PC-3 (cell line): ENCODE measurements at regions not wholly inside any gene's neighbourhood (a gene's known extent, or its start where the extent isn't known, plus 50 kb on each side); places are given as distances from the start of the nearest gene placed in this dataset.
A peak's percentile ranks its signal among the peaks of the same experiment; 100 is the strongest.

ENCODE experiments used
- ATAC-seq: fragments of 200-7000 bp; cut with Tn5 transposase; 2 replicates; pipeline ENCODE4 v1.9.1; 2020; ENCODE audit warnings: mild to moderate bottlenecking, moderate library complexity
- BruUV-seq: library from RNA; stranded (reverse); fragments of 400-500 nt; replicated peaks from 2 replicates; lab custom pipeline; 2021; lab: Mats Ljungman, UMichigan
- CTCF ChIA-PET: fragments of 300-600 bp; sonication (Branson Sonifier 250); formaldehyde crosslinking; loops from one replicate; lab custom pipeline; 2022; ENCODE audit warnings: antibody characterized with exemption; lab: Charles Lee
- POLR2A ChIA-PET: fragments of 300-600 bp; sonication (Branson Sonifier 250); formaldehyde crosslinking; loops from one replicate; lab custom pipeline; 2022; ENCODE audit warnings: antibody characterized with exemption; ENCODE audit not compliant: unreplicated experiment; lab: Charles Lee
- DNase-seq: peaks from one replicate; pipeline ENCODE4 v3.0.0-alpha.2; 2015
- H2AFZ ChIP-seq: fragments of 300-600 bp; sonication (generic); 2 replicates; pipeline ENCODE4 v1.6.0; 2016; ENCODE audit warnings: antibody characterized with exemption, low read length
- H3F3A ChIP-seq: fragments of 300-600 bp; sonication (generic); one replicate; pipeline ENCODE4 v1.6.0; 2017; ENCODE audit warnings: antibody characterized with exemption, low read length, control low read depth, mild to moderate bottlenecking; ENCODE audit not compliant: unreplicated experiment
- H3K27ac ChIP-seq: fragments of 300-600 bp; sonication (generic); 2 replicates; pipeline ENCODE4 v1.5.1; 2016; ENCODE audit warnings: mild to moderate bottlenecking, low read length
- H3K27me3 ChIP-seq: fragments of 300-600 bp; sonication (generic); 2 replicates; pipeline ENCODE4 v1.6.1; 2016; ENCODE audit warnings: low read length, mixed read lengths
- H3K36me3 ChIP-seq: fragments of 300-600 bp; sonication (generic); 2 replicates; pipeline ENCODE4 v1.6.1; 2016; ENCODE audit warnings: low read depth, mixed run types, low read length, mixed read lengths
- H3K4me1 ChIP-seq: fragments of 300-600 bp; sonication (generic); 2 replicates; pipeline ENCODE4 v1.5.1; 2016; ENCODE audit warnings: low read length; ENCODE audit not compliant: insufficient read depth
- H3K4me2 ChIP-seq: fragments of 300-600 bp; sonication (generic); 2 replicates; pipeline ENCODE4 v1.6.0; 2016; ENCODE audit warnings: low read length
- H3K4me3 ChIP-seq: fragments of 300-600 bp; sonication (generic); 2 replicates; pipeline ENCODE4 v1.5.1; 2016; ENCODE audit warnings: mild to moderate bottlenecking, low read length, mixed read lengths
- H3K79me2 ChIP-seq: fragments of 300-600 bp; sonication (generic); 2 replicates; pipeline ENCODE4 v1.6.1; 2017; ENCODE audit warnings: low read length, mixed read lengths
- H3K9ac ChIP-seq: fragments of 300-600 bp; sonication (generic); 2 replicates; pipeline ENCODE4 v1.6.0; 2016; ENCODE audit warnings: mild to moderate bottlenecking, low read length
- H3K9me2 ChIP-seq: fragments of 300-600 bp; sonication (generic); replicated peaks from 2 replicates; pipeline ENCODE4 v1.6.1; 2016; ENCODE audit warnings: mixed run types, low read length, mixed read lengths
- H3K9me3 ChIP-seq: fragments of 300-600 bp; sonication (generic); 2 replicates; pipeline ENCODE4 v1.6.1; 2016; ENCODE audit warnings: low read length, mixed read lengths
- H4K20me1 ChIP-seq: fragments of 300-600 bp; sonication (generic); 2 replicates; pipeline ENCODE4 v1.6.1; 2016; ENCODE audit warnings: low read length, mixed read lengths
- CTCF ChIP-seq: fragments of 300-600 bp; sonication (generic); conservative IDR thresholded peaks from 2 replicates; pipeline ENCODE4 v1.5.1; 2017; ENCODE audit warnings: antibody characterized with exemption, low read depth, mild to moderate bottlenecking, low read length
- EZH2 ChIP-seq: fragments of 300-600 bp; sonication (generic); IDR thresholded peaks from one replicate; pipeline ENCODE4 v1.6.1; 2017; ENCODE audit warnings: antibody characterized with exemption, mild to moderate bottlenecking, low read length; ENCODE audit not compliant: unreplicated experiment
- EZH2phosphoT487 ChIP-seq: fragments of 300-600 bp; sonication (generic); IDR thresholded peaks from 2 replicates; pipeline ENCODE4 v1.6.1; 2018; ENCODE audit warnings: mild to moderate bottlenecking, antibody characterized with exemption, low read length, borderline replicate concordance
- intact Hi-C: fragments of 100-400 bp; cut with micrococcal nuclease; formaldehyde crosslinking; loops from 2 replicates; pipeline ENCODE4 v1.9.0; 2023

- intact Hi-C loops, result loop anchor here (2.0 kb wide), 2 partner anchors 159 to 487 kb away; no protein-coding TSS in a partner anchor
Observed at GRCh38 chr5:61817472-61818326, 485.6 kb downstream of the ZSWIM6 start.

GRCh38 chr5:61820836-61821235, 485.2 kb upstream of the KIF2A start:
- DNase-seq (no peak), ATAC-seq (no peak)
- intact Hi-C loops, result no loop called here
- Histone ChIP-seq H4K20me1 (no peaks in the 10 kb centered on the region), H3K9ac (no peak overlapping the region), H3K4me3 (no peak overlapping the region), H3K79me2 (no peaks in the 10 kb centered on the region), H3K4me1 (peaks cover 28% of the 10 kb centered on the region), H3K36me3 (no peaks in the 10 kb centered on the region), H3K27me3 (no peaks in the 10 kb centered on the region), H3K9me2 (no peaks in the 10 kb centered on the region), H3K27ac (no peak overlapping the region), H3F3A (no peaks in the 10 kb centered on the region), H2AFZ (no peak overlapping the region), H3K4me2 (no peak overlapping the region), H3K9me3 (no peaks in the 10 kb centered on the region)
- ChIA-PET CTCF (no interaction called here), POLR2A (no interaction called here)
- no TSS peak for BruUV-seq
- TF ChIP-seq EZH2phosphoT487 (no peak), EZH2 (no peak)

More at GRCh38 chr5:61817472-61818326, 485.6 kb downstream of the ZSWIM6 start:
- Histone ChIP-seq H4K20me1 (no peaks in the 10 kb centered on the region), H3K4me2 (peak overlapping the region; percentile 46), H3K9ac (no peak overlapping the region), H3F3A (no peaks in the 10 kb centered on the region), H3K9me2 (no peaks in the 10 kb centered on the region), H2AFZ (no peak overlapping the region), H3K27ac (no peak overlapping the region), H3K79me2 (no peaks in the 10 kb centered on the region), H3K4me3 (no peak overlapping the region), H3K4me1 (peaks cover 28% of the 10 kb centered on the region), H3K36me3 (no peaks in the 10 kb centered on the region), H3K9me3 (no peaks in the 10 kb centered on the region), H3K27me3 (no peaks in the 10 kb centered on the region)
- DNase-seq, result peak; percentile 45
- ATAC-seq, result peak; percentile 72
- ChIA-PET POLR2A (no interaction called here), CTCF (no interaction called here)
- TF ChIP-seq CTCF, result peak; percentile 64
- no peak for TF ChIP-seq EZH2
- no peak for TF ChIP-seq EZH2phosphoT487
- BruUV-seq, result no TSS peak

GRCh38 chr5:61821561-61821960, 484.4 kb upstream of the KIF2A start:
- H3K27ac ChIP-seq, result no peak overlapping the region; the same call in 1 of the 2 replicates
- no peaks in the 10 kb centered on the region for H3F3A ChIP-seq
- TF ChIP-seq EZH2phosphoT487 (no peak), CTCF (no peak), EZH2 (no peak)
- intact Hi-C loops, result no loop called here
- H3K79me2 ChIP-seq, result no peaks in the 10 kb centered on the region
- H3K36me3 ChIP-seq, result no peaks in the 10 kb centered on the region
- H3K4me2 ChIP-seq, result no peak overlapping the region
- H3K4me3 ChIP-seq, result no peak overlapping the region
- peak; percentile 66 for DNase-seq
- no peaks in the 10 kb centered on the region for H3K9me2 ChIP-seq
- no peak overlapping the region for H2AFZ ChIP-seq
- no TSS peak for BruUV-seq
- peak; percentile 13; the same call in 1 of the 2 replicates for ATAC-seq
- CTCF ChIA-PET, result no interaction called here
- H3K27me3 ChIP-seq, result no peaks in the 10 kb centered on the region
- H3K4me1 ChIP-seq, result peaks cover 23% of the 10 kb centered on the region
- no peak overlapping the region for H3K9ac ChIP-seq
- H4K20me1 ChIP-seq, result no peaks in the 10 kb centered on the region
- H3K9me3 ChIP-seq, result no peaks in the 10 kb centered on the region
- POLR2A ChIA-PET, result no interaction called here
